K562 (cell line): ENCODE measurements at regions not wholly inside any gene's neighbourhood (a gene's known extent, or its start where the extent isn't known, plus 50 kb on each side); places are given as distances from the start of the nearest gene placed in this dataset.

ENCODE experiments used
- ATAC-seq: fragments of 200-7000 bp; cut with Tn5 transposase; 3 replicates; pipeline ENCODE4 v1.9.1; 2020; ENCODE audit warnings: moderate library complexity
- BruUV-seq: library from RNA; stranded (reverse); fragments of 400-500 nt; replicated peaks from 2 replicates; lab custom pipeline; 2021; lab: Mats Ljungman, UMichigan
- CTCF ChIA-PET: fragments of 300-600 bp; formaldehyde crosslinking; extraction: SDS; loops from one replicate; lab custom pipeline; 2021; ENCODE audit warnings: low intra/inter-chr PET ratio; lab: Yijun Ruan, JAX
- POLR2A ChIA-PET: fragments of 300-600, 350-650 bp; sonication (Branson Sonifier 250); formaldehyde crosslinking; extraction: SDS; loops from one replicate; lab custom pipeline; 2021; ENCODE audit warnings: antibody characterized with exemption, inconsistent platforms; lab: Yijun Ruan, JAX
- DNase-seq, 4 experiments: peaks; one replicate each; pipeline versions ENCODE4 v3.0.0 to v3.0.0-alpha.2; 2011 to 2018; ENCODE audit warnings: low spot score in 3 of 4, mixed read lengths in 3 of 4; ENCODE audit errors: extremely low read depth in 1 of 4
- FAIRE-seq: peaks from 2 replicates; lab custom pipeline; 2011; peaks lifted over from hg19 to GRCh38; lab: Jason Lieb, UNC
- H2AFZ ChIP-seq: 2 replicates; pipeline ENCODE4 v1.6.0; 2011; ENCODE audit warnings: low read depth, low read length, control low read depth, inconsistent platforms
- H3K27ac ChIP-seq: fragments of 200-600 bp; 3 replicates; pipeline ENCODE4 v1.8.0; 2011; ENCODE audit warnings: low read depth, mild to moderate bottlenecking, control low read depth, inconsistent platforms, low read length, moderate library complexity, mixed read lengths; ENCODE audit errors: extremely low read depth
- H3K27me3 ChIP-seq, 2 experiments: fragments of 300-600 bp in 1 of 2; 2 replicates in 1 of 2; 3 replicates in 1 of 2; pipeline versions ENCODE4 v1.6.0 to v1.8.0; 2011; ENCODE audit warnings: inconsistent platforms in 2 of 2, low read length in 2 of 2, mild to moderate bottlenecking in 1 of 2, mixed read lengths in 1 of 2, moderate library complexity in 1 of 2; ENCODE audit not compliant: control insufficient read depth in 2 of 2, insufficient read depth in 2 of 2
- H3K36me3 ChIP-seq: fragments of 300-600 bp; 3 replicates; pipeline ENCODE4 v1.8.0; 2011; ENCODE audit warnings: mild to moderate bottlenecking, low read length, inconsistent platforms; ENCODE audit not compliant: control insufficient read depth, insufficient read depth
- H3K4me1 ChIP-seq, 2 experiments: fragments of 200-600 bp in 1 of 2; replicated peaks in 1 of 2; 2 replicates in 1 of 2; 3 replicates in 1 of 2; pipeline versions ENCODE4 v1.5.1 to v1.8.0; 2011; ENCODE audit warnings: inconsistent platforms in 2 of 2, low read length in 2 of 2, mild to moderate bottlenecking in 1 of 2, mixed read lengths in 1 of 2, moderate library complexity in 1 of 2; ENCODE audit not compliant: control insufficient read depth in 2 of 2, insufficient read depth in 2 of 2
- H3K4me2 ChIP-seq: 2 replicates; pipeline ENCODE4 v1.6.1; 2011; ENCODE audit warnings: low read length, control low read depth, inconsistent platforms, mixed read lengths; ENCODE audit not compliant: insufficient read depth
- H3K4me3 ChIP-seq: fragments of 200-600 bp; sonication (generic), shearing (Covaris generic); 2 replicates; pipeline ENCODE4 v1.5.1; 2016; ENCODE audit warnings: control low read depth, inconsistent platforms
- H3K79me2 ChIP-seq: fragments of 200-600 bp; 3 replicates; pipeline ENCODE4 v1.8.0; 2011; ENCODE audit warnings: low read length, inconsistent platforms; ENCODE audit not compliant: control insufficient read depth, insufficient read depth
- H3K9ac ChIP-seq, 2 experiments: 2 replicates each; pipeline versions ENCODE4 v1.6.0 to v1.6.1; 2011; ENCODE audit warnings: low read depth in 2 of 2, low read length in 2 of 2, control low read depth in 1 of 2, inconsistent platforms in 1 of 2, mild to moderate bottlenecking in 1 of 2, mixed read lengths in 1 of 2; ENCODE audit not compliant: insufficient read depth in 1 of 2
- H3K9me1 ChIP-seq: one replicate; pipeline ENCODE4 v1.6.0; 2011; ENCODE audit warnings: inconsistent platforms, mild to moderate bottlenecking, low read length, moderate library complexity; ENCODE audit not compliant: control insufficient read depth, insufficient read depth
- H3K9me3 ChIP-seq: replicated peaks from 2 replicates; pipeline ENCODE4 v1.5.1; 2011; ENCODE audit warnings: low read depth, low read length, inconsistent platforms; ENCODE audit not compliant: control insufficient read depth, insufficient read depth
- H4K20me1 ChIP-seq: replicated peaks from 2 replicates; pipeline ENCODE4 v1.6.1; 2011; ENCODE audit warnings: low read length, inconsistent platforms, mixed read lengths; ENCODE audit not compliant: control insufficient read depth, insufficient read depth
- EHMT2 ChIP-seq: fragments of 450-650 bp; IDR thresholded peaks from 2 replicates; pipeline ENCODE4 v1.6.1; 2018; ENCODE audit warnings: antibody characterized with exemption
- EP300 ChIP-seq: IDR thresholded peaks from 2 replicates; pipeline ENCODE4 v1.6.1; 2012; ENCODE audit warnings: low read length, improper control_type of control experiment
- HDAC1 ChIP-seq, 2 experiments: fragments of 450-650 bp; IDR thresholded peaks; 2 replicates each; pipeline ENCODE4 v1.6.1; 2016 to 2017; ENCODE audit warnings: inconsistent platforms in 1 of 2, mild to moderate bottlenecking in 1 of 2, moderate library complexity in 1 of 2
- HEY1 ChIP-seq: fragments of 250-450 bp; sonication (Bioruptor Pico); IDR thresholded peaks from 2 replicates; pipeline ENCODE4 v1.5.0; 2020; ENCODE audit warnings: mild to moderate bottlenecking, moderate library complexity, borderline replicate concordance
- MLX ChIP-seq, 2 experiments: fragments of 450-650 bp in 1 of 2; sonication (generic) in 1 of 2; formaldehyde crosslinking; conservative IDR thresholded peaks; 2 replicates each; pipeline versions ENCODE4 v1.4.0 to v1.8.1; 2020 to 2022; ENCODE audit warnings: mild to moderate bottlenecking in 1 of 2, missing genetic modification reagents in 1 of 2
- PYGO2 ChIP-seq: fragments of 450-650 bp; IDR thresholded peaks from 2 replicates; pipeline ENCODE4 v1.6.1; 2016; ENCODE audit warnings: mild to moderate bottlenecking, missing genetic modification characterization, moderate library complexity, missing compliant biosample characterization
- RAD21 ChIP-seq, 2 experiments: fragments of 250-450 bp in 1 of 2; fragments of 450-650 bp in 1 of 2; sonication (Bioruptor Pico) in 1 of 2; formaldehyde crosslinking in 1 of 2; IDR thresholded peaks in 1 of 2; conservative IDR thresholded peaks in 1 of 2; 2 replicates each; pipeline versions ENCODE4 v1.4.0 to v1.8.0; 2020 to 2022; ENCODE audit warnings: mild to moderate bottlenecking in 2 of 2, moderate library complexity in 1 of 2
- SRSF7 ChIP-seq: fragments of 200-400 bp; formaldehyde crosslinking; optimal IDR thresholded peaks from 2 replicates; pipeline ENCODE3; 2017; ENCODE audit warnings: mild to moderate bottlenecking, low read depth, low read length
- TRIM28 ChIP-seq: fragments of 450-650 bp; IDR thresholded peaks from 2 replicates; pipeline ENCODE4 v1.6.1; 2017
- WGBS: fragments of 100-300 bp; shearing (Covaris generic); methylation state at CpG from one replicate; pipeline ENCODE4 v1.1.6; 2016; ENCODE audit warnings: low coverage, mixed read lengths; ENCODE audit not compliant: insufficient coverage; ENCODE audit errors: missing lambda C conversion rate; 5-methylcytosine and 5-hydroxymethylcytosine counted together
- in situ Hi-C: fragments of 300-500 bp; cut with MboI; formaldehyde crosslinking; loops from 4 replicates; pipeline ENCODE4 v1.15.0; 2018; ENCODE audit warnings: inconsistent platforms, mixed read lengths
- intact Hi-C: fragments of 100-400 bp; cut with micrococcal nuclease; formaldehyde crosslinking; loops from 2 replicates; pipeline ENCODE4 v1.14.2; 2022
- TF ChIP-seq, protein P1 (sequence below): fragments of 250-450 bp; sonication (Bioruptor Pico); IDR thresholded peaks from 2 replicates; pipeline ENCODE4 v1.8.0; 2021; ENCODE audit warnings: moderate library complexity, mild to moderate bottlenecking, inconsistent platforms

DNA sequence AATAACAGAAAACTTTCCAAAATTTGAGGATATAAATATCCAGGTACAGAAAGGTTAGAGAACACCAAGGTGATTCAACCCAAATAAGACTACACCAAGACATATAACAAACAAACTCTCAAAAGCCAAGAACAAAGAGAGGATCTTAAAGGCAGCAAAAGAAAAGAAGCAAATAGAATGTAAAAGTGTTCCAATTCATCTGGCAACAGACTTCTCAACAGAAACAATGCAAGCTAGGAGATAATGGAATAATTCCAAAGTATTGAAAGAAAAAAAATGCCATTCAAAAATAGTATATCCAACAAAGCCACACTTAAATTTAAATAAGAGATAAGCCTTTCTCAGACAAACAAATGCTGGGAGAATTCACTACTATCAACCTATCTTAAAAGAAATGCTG lies 153.0 kb upstream of the FAT3 start:
- in situ Hi-C loops (no loop called here), intact Hi-C loops (no loop called here)
- Histone ChIP-seq H3K79me2 (no peaks in the 10 kb centered on the region), H3K27me3 (no peaks in the 10 kb centered on the region), H3K4me1 (no peaks in the 10 kb centered on the region), H3K27ac (no peak overlapping the region), H3K9me1 (no peaks in the 10 kb centered on the region), H3K9me3 (no peaks in the 10 kb centered on the region; the same call in 1 of the 2 replicates), H3K4me3 (no peak overlapping the region), H4K20me1 (no peaks in the 10 kb centered on the region), H3K4me2 (no peak overlapping the region), H3K36me3 (no peaks in the 10 kb centered on the region), H3K9ac (no peak overlapping the region)
- DNase-seq (no peak), ATAC-seq (no peak), FAIRE-seq (no peak)
- no TSS peak for BruUV-seq
- ChIA-PET POLR2A (no interaction called here), CTCF (no interaction called here)
- TF ChIP-seq EHMT2 (no peak), PYGO2 (tag) (no peak), TRIM28 (peak; percentile 56; the same call in 1 of the 2 replicates), HDAC1 (IDR thresholded peaks at IDR 0.05) (no peak)
- TF ChIP-seq, all 486 proteins: peak for 1
- no peak overlapping the region for H2AFZ ChIP-seq

- Histone ChIP-seq H3K4me3 (no peak overlapping the region), H3K79me2 (no peaks in the 10 kb centered on the region), H3K36me3 (no peaks in the 10 kb centered on the region), H3K4me1 (no peaks in the 10 kb centered on the region), H3K9me3 (no peaks in the 10 kb centered on the region; the same call in 1 of the 2 replicates), H4K20me1 (no peaks in the 10 kb centered on the region), H3K4me2 (no peak overlapping the region), H3K27ac (no peak overlapping the region), H2AFZ (no peak overlapping the region), H3K9ac (no peak overlapping the region), H3K9me1 (no peaks in the 10 kb centered on the region), H3K27me3 (no peaks in the 10 kb centered on the region)
- ChIA-PET POLR2A (no interaction called here), CTCF (no interaction called here)
- intact Hi-C loops (no loop called here), in situ Hi-C loops (no loop called here)
- FAIRE-seq (no peak), DNase-seq (no peak), ATAC-seq (no peak)
- 43% methylated on average over 1 of the region's 1 CpG for WGBS
- BruUV-seq: no TSS peak
- TF ChIP-seq HEY1 (CRISPR knock-in tag): no peak
- peak in 1 of 2 experiments; percentile 27; a peak in 1 of 4 replicates for TF ChIP-seq RAD21 (CRISPR knock-in tag; conservative IDR thresholded peaks at IDR 0.05 in 1 of 2, IDR thresholded peaks at IDR 0.05 in 1 of 2)
- no peak for TF ChIP-seq SRSF7
- TF ChIP-seq, protein P1, sequence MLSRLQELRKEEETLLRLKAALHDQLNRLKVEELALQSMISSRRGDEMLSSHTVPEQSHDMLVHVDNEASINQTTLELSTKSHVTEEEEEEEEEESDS (CRISPR knock-in tag): no peak
- no peak for TF ChIP-seq MLX (CRISPR knock-in tag; conservative IDR thresholded peaks at IDR 0.05)
- no peak for TF ChIP-seq EP300
Observed at GRCh38 chr11:92070026-92070889, 154.4 kb upstream of the FAT3 start.
